ENCODE measurements at regions not wholly inside any gene's neighbourhood (a gene's known extent, or its start where the extent isn't known, plus 50 kb on each side); places are given as distances from the start of the nearest gene placed in this dataset.
"Not testable (repeated sequence)": the region's sequence is repeated elsewhere in the genome, so short reads cannot be mapped to it uniquely, and the experiment has no call there.

- DNase-seq (ENCODE audit: low read depth in 2 of 2) = no peak
These were observed 178.2 kb downstream of the SOX4 start for GRCh38 chr6:21771626-21772320.

GRCh38 chr6:21772477-21772876 lies 178.9 kb downstream of the SOX4 start:
- no peak for DNase-seq (ENCODE audit: low read depth in 2 of 2)

- no peak for DNase-seq (ENCODE audit: low read depth in 2 of 2)
These were observed 179.5 kb downstream of the SOX4 start for GRCh38 chr6:21772884-21773575.

GRCh38 chr6:21773576-21773968 lies 180.0 kb downstream of the SOX4 start:
- no peak for DNase-seq (ENCODE audit: low read depth in 2 of 2)

GRCh38 chr6:21777846-21778245 lies 184.3 kb downstream of the SOX4 start:
- DNase-seq (ENCODE audit: low read depth in 2 of 2) = no peak

GRCh38 chr6:21780141-21780540 lies 186.6 kb downstream of the SOX4 start:
- DNase-seq (ENCODE audit: low read depth in 2 of 2) = no peak

- DNase-seq (ENCODE audit: low read depth in 2 of 2) = no peak
These were observed 187.1 kb downstream of the SOX4 start for GRCh38 chr6:21780679-21781078.

- no peak for DNase-seq (ENCODE audit: low read depth in 2 of 2)
These were observed 187.6 kb downstream of the SOX4 start for GRCh38 chr6:21781128-21781527.

- DNase-seq (ENCODE audit: low read depth in 2 of 2) = no peak
These were observed 191.6 kb downstream of the SOX4 start for GRCh38 chr6:21785164-21785563.

GRCh38 chr6:21791056-21791455 lies 197.5 kb downstream of the SOX4 start:
- DNase-seq (ENCODE audit: low read depth in 2 of 2) = no peak

GRCh38 chr6:21791581-21791980 lies 198.0 kb downstream of the SOX4 start:
- DNase-seq (ENCODE audit: low read depth in 2 of 2) = no peak

GRCh38 chr6:21792177-21792576 lies 198.6 kb downstream of the SOX4 start:
- no peak for DNase-seq (ENCODE audit: low read depth in 2 of 2)

- DNase-seq (ENCODE audit: low read depth in 2 of 2) = not testable (repeated sequence)
These were observed 203.4 kb downstream of the SOX4 start for GRCh38 chr6:21796979-21797378.

GRCh38 chr6:21798468-21798867 lies 204.9 kb downstream of the SOX4 start:
- no peak for DNase-seq (ENCODE audit: low read depth in 2 of 2)

GRCh38 chr6:21800330-21800729 lies 206.8 kb downstream of the SOX4 start:
- no peak for DNase-seq (ENCODE audit: low read depth in 2 of 2)

GRCh38 chr6:21800948-21801438 lies 207.4 kb downstream of the SOX4 start:
- DNase-seq (ENCODE audit: low read depth in 2 of 2) = no peak

GRCh38 chr6:21801446-21802174 lies 208.1 kb downstream of the SOX4 start:
- DNase-seq (ENCODE audit: low read depth in 2 of 2) = no peak

- DNase-seq (ENCODE audit: low read depth in 2 of 2) = no peak
These were observed 208.7 kb downstream of the SOX4 start for GRCh38 chr6:21802175-21802822.

- DNase-seq (ENCODE audit: low read depth in 2 of 2) = no peak
These were observed 211.5 kb downstream of the SOX4 start for GRCh38 chr6:21804941-21805610.

GRCh38 chr6:21807299-21808044 lies 213.9 kb downstream of the SOX4 start:
- DNase-seq (ENCODE audit: low read depth in 2 of 2) = no peak

- DNase-seq (ENCODE audit: low read depth in 2 of 2) = no peak
These were observed 214.5 kb downstream of the SOX4 start for GRCh38 chr6:21808045-21808470.

Measured in stimulated activated CD4-positive, alpha-beta T cell treated with anti-CD3 and anti-CD28 coated beads, Interleukin-1b, Interleukin-23, amount 100 ng/mL, for 1 hour (primary cell).